Mesothelial cell of epicardium (in vitro differentiated cells): ENCODE measurements at regions not wholly inside any gene's neighbourhood (a gene's known extent, or its start where the extent isn't known, plus 50 kb on each side); places are given as distances from the start of the nearest gene placed in this dataset.
A peak's percentile ranks its signal among the peaks of the same experiment; 100 is the strongest.

ENCODE experiments used
- DNase-seq, 2 experiments: peaks; one replicate each; pipeline ENCODE4 v3.0.0; 2021; ENCODE audit warnings: low spot score in 2 of 2; ENCODE audit not compliant: unreplicated experiment in 2 of 2
- H3K27ac Mint-ChIP-seq: 2 replicates; pipeline ENCODE4 v1.8.0; 2021; ENCODE audit warnings: mixed read lengths
- H3K27me3 Mint-ChIP-seq: 2 replicates; pipeline ENCODE4 v1.8.0; 2021; ENCODE audit warnings: low read depth, mixed read lengths
- H3K36me3 Mint-ChIP-seq: 2 replicates; pipeline ENCODE4 v1.8.0; 2021; ENCODE audit warnings: mixed read lengths
- H3K4me1 Mint-ChIP-seq: 2 replicates; pipeline ENCODE4 v1.8.0; 2021; ENCODE audit warnings: mixed read lengths
- H3K4me3 Mint-ChIP-seq: 2 replicates; pipeline ENCODE4 v1.8.0; 2021; ENCODE audit warnings: mild to moderate bottlenecking, moderate library complexity, mixed read lengths
- H3K9me3 Mint-ChIP-seq: 2 replicates; pipeline ENCODE4 v1.8.0; 2021; ENCODE audit warnings: mixed read lengths
- CTCF ChIP-seq: fragments of 200-600 bp; sonication (generic); IDR thresholded peaks from one replicate; pipeline ENCODE4 v1.5.0; 2021; ENCODE audit warnings: antibody characterized with exemption; ENCODE audit not compliant: unreplicated experiment

- Mint-ChIP-seq H3K27me3 (no peaks in the 10 kb centered on the region), H3K27ac (no peak overlapping the region), H3K4me3 (no peak overlapping the region), H3K9me3 (peaks cover 10% of the 10 kb centered on the region), H3K36me3 (no peaks in the 10 kb centered on the region), H3K4me1 (peaks cover 16% of the 10 kb centered on the region)
- no peak for TF ChIP-seq CTCF
- no peak for DNase-seq
Observed at GRCh38 chr12:86721713-86722397, 465.7 kb upstream of the MGAT4C start.

GRCh38 chr12:86719381-86719780 lies 463.2 kb upstream of the MGAT4C start:
- peaks cover 10% of the 10 kb centered on the region for H3K9me3 Mint-ChIP-seq
- H3K4me1 Mint-ChIP-seq, result no peaks in the 10 kb centered on the region
- no peak overlapping the region for H3K27ac Mint-ChIP-seq
- H3K27me3 Mint-ChIP-seq, result no peaks in the 10 kb centered on the region
- no peaks in the 10 kb centered on the region for H3K36me3 Mint-ChIP-seq
- DNase-seq, result no peak
- no peak for TF ChIP-seq CTCF
- no peak overlapping the region for H3K4me3 Mint-ChIP-seq

- Mint-ChIP-seq H3K27me3 (no peaks in the 10 kb centered on the region), H3K4me3 (no peak overlapping the region), H3K36me3 (peaks cover 2% of the 10 kb centered on the region), H3K9me3 (peaks cover 15% of the 10 kb centered on the region), H3K27ac (no peak overlapping the region), H3K4me1 (peaks cover 8% of the 10 kb centered on the region)
- no peak for TF ChIP-seq CTCF
- DNase-seq, result no peak
Observed at GRCh38 chr12:86713121-86713520, 456.9 kb upstream of the MGAT4C start.

- DNase-seq, result no peak
- no peak overlapping the region for H3K4me3 Mint-ChIP-seq
- no peaks in the 10 kb centered on the region for H3K27me3 Mint-ChIP-seq
- peaks cover 15% of the 10 kb centered on the region for H3K9me3 Mint-ChIP-seq
- H3K4me1 Mint-ChIP-seq, result peaks cover 8% of the 10 kb centered on the region
- TF ChIP-seq CTCF, result no peak
- peaks cover 2% of the 10 kb centered on the region for H3K36me3 Mint-ChIP-seq
- H3K27ac Mint-ChIP-seq, result peak overlapping the region; percentile 72
Observed at GRCh38 chr12:86712425-86712843, 456.2 kb upstream of the MGAT4C start.

- H3K4me3 Mint-ChIP-seq, result no peak overlapping the region
- H3K4me1 Mint-ChIP-seq, result peaks cover 8% of the 10 kb centered on the region
- H3K27me3 Mint-ChIP-seq, result no peaks in the 10 kb centered on the region
- H3K27ac Mint-ChIP-seq, result no peak overlapping the region
- peaks cover 3% of the 10 kb centered on the region for H3K36me3 Mint-ChIP-seq
- no peak for TF ChIP-seq CTCF
- DNase-seq, result no peak
- peaks cover 21% of the 10 kb centered on the region for H3K9me3 Mint-ChIP-seq
Observed at GRCh38 chr12:86711731-86712130, 455.5 kb upstream of the MGAT4C start.
